Heart left ventricle (tissue), 16 donors: ENCODE measurements at regions not wholly inside any gene's neighbourhood (a gene's known extent, or its start where the extent isn't known, plus 50 kb on each side); places are given as distances from the start of the nearest gene placed in this dataset.

Source experiments
- ATAC-seq, 4 donors: fragments of 200-7000 bp; cut with Tn5 transposase; one replicate each; pipeline ENCODE4 v1.9.1; 2020 to 2022; ENCODE audit warnings: moderate library complexity in 4 of 4, mild to moderate bottlenecking in 3 of 4, moderate number of reproducible peaks in 1 of 4
- DNase-seq, 5 donors: peaks; one replicate each; pipeline ENCODE4 v3.0.0-alpha.2; 2020
- H3K27ac ChIP-seq, 12 donors: fragments of 200-600 bp; sonication (generic) in 4 of 12; one replicate each; pipeline versions ENCODE4 v1.5.0 to v1.8.0; 2016 to 2022; ENCODE audit warnings: mild to moderate bottlenecking in 2 of 12
- H3K27me3 ChIP-seq, 9 donors: fragments of 200-600 bp; sonication (generic) in 2 of 9; one replicate each; pipeline versions ENCODE4 v1.5.1 to v1.8.0; 2016 to 2022; ENCODE audit warnings: mild to moderate bottlenecking in 3 of 9
- H3K36me3 ChIP-seq, 9 donors: fragments of 200-600 bp; sonication (generic) in 2 of 9; one replicate each; pipeline versions ENCODE4 v1.5.0 to v1.8.0; 2018 to 2022; ENCODE audit warnings: mild to moderate bottlenecking in 2 of 9
- H3K4me1 ChIP-seq, 12 donors: fragments of 200-600 bp; sonication (generic) in 4 of 12; one replicate each; pipeline versions ENCODE4 v1.5.0 to v1.8.0; 2016 to 2022; ENCODE audit warnings: mild to moderate bottlenecking in 3 of 12
- H3K4me3 ChIP-seq, 12 donors: fragments of 200-600 bp; sonication (generic) in 4 of 12; one replicate each; pipeline versions ENCODE4 v1.5.0 to v1.8.0; 2017 to 2022; ENCODE audit warnings: mild to moderate bottlenecking in 9 of 12, moderate library complexity in 4 of 12
- H3K9me3 ChIP-seq, 12 donors: fragments of 200-600 bp; sonication (generic) in 4 of 12; one replicate each; pipeline versions ENCODE4 v1.5.0 to v1.8.0; 2016 to 2022; ENCODE audit warnings: mild to moderate bottlenecking in 1 of 12
- POLR2A ChIP-seq, 2 donors: fragments of 450-650 bp; IDR thresholded peaks; one replicate each; pipeline ENCODE4 v1.6.1; 2017; ENCODE audit warnings: antibody characterized with exemption in 2 of 2, mild to moderate bottlenecking in 2 of 2, moderate library complexity in 2 of 2
- WGBS, 4 donors: extraction: QIAGEN DNeasy Blood & Tissue Kit in 2 of 4; methylation state at CpG; one replicate each; pipeline versions ENCODE4 v1.1.5 to v1.1.7; 2013 to 2018; 5-methylcytosine and 5-hydroxymethylcytosine counted together
- intact Hi-C, 10 donors: fragments of 100-400 bp; cut with DNase I; formaldehyde crosslinking; loops; one replicate each; pipeline versions ENCODE4 v1.11.1 to v1.14.2; 2022
- TF ChIP-seq, protein P1 (sequence below), 12 donors: fragments of 200-600 bp; sonication (generic) in 4 of 12; IDR thresholded peaks; one replicate each; pipeline versions ENCODE4 v1.5.0 to v1.8.0; 2018 to 2022; ENCODE audit warnings: antibody characterized with exemption in 12 of 12, mild to moderate bottlenecking in 5 of 12
- donor health status: ischemic (EF 13 %, LVEDD 7.1; RV severe dilation, severe dysfunction).
- donor health status: healthy with polysubstance abuse.
- donor health status: DM: no; HTN: yes; CAD: no.
- donor health status: DM: no; HTN: no; CAD: no.
- donor health status: ischemic (EF 25% LVEDD 6.9; RV normal size, moderate dysfunction).
- donor health status: ischemic (EF 25% LVEDD 5.7; RV mildly dilated, moderate dysfunction).
- donor health status: healthy.
- donor health status: DM: yes; HTN: yes; CAD: no.
- donor health status: ischemic (EF 35%, LVEDD 5.7; RV mildly dilated, moderate dysfunction).
- donor health status: nonischemic (EF 11% LVEDD 7.7; RV severe dilation, severe dysfunction).
- donor health status: DM: yes; HTN: yes; CAD: no.
- donor health status: PGD.
- donor health status: ischemic (EF 29% LVEDD 5.4; RV normal size, mild dysfunction).
- donor health status: nonischemic (EF 23%, LVEDD 6.1; RV moderate dilation, normal function).

DNA sequence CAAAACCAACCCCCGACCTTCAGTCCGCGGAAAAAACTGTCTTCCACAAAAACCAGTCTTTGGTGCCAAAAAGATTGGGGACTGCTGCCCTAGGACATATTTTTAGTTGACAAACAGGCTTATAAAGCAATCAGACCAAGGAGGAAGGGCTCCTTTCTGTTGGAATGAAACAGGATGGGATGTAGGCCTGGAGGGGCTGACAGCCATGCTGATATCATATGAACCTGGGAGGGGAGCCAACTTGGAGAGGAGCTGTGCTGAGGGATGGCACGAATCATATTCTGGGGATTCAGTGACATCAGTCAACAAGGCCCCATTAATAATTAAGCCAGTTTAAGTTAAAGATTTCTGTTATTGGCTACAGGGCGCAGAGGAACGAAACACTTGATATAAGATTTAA is 225.4 kb upstream of the TSHZ2 start:
- Histone ChIP-seq H3K4me1 (no peaks in the 10 kb centered on the region), H3K36me3 (no peaks in the 10 kb centered on the region), H3K27ac (no peak overlapping the region), H3K27me3 (no peaks in the 10 kb centered on the region), H3K4me3 (no peak overlapping the region), H3K9me3 (no peaks in the 10 kb centered on the region)
- DNase-seq (no peak), ATAC-seq (no peak)
- 55 to 69% (median 66%) methylated on average over 6 of the region's 6 CpGs for WGBS, 4 donors
- intact Hi-C loops = loop anchor here in 1 of 10 donors (10.0 kb wide), 1 partner anchor 798 kb away; no protein-coding TSS in a partner anchor
- TF ChIP-seq, protein P1, sequence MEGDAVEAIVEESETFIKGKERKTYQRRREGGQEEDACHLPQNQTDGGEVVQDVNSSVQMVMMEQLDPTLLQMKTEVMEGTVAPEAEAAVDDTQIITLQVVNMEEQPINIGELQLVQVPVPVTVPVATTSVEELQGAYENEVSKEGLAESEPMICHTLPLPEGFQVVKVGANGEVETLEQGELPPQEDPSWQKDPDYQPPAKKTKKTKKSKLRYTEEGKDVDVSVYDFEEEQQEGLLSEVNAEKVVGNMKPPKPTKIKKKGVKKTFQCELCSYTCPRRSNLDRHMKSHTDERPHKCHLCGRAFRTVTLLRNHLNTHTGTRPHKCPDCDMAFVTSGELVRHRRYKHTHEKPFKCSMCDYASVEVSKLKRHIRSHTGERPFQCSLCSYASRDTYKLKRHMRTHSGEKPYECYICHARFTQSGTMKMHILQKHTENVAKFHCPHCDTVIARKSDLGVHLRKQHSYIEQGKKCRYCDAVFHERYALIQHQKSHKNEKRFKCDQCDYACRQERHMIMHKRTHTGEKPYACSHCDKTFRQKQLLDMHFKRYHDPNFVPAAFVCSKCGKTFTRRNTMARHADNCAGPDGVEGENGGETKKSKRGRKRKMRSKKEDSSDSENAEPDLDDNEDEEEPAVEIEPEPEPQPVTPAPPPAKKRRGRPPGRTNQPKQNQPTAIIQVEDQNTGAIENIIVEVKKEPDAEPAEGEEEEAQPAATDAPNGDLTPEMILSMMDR (IDR thresholded peaks at IDR 0.05) = no peak

DNA sequence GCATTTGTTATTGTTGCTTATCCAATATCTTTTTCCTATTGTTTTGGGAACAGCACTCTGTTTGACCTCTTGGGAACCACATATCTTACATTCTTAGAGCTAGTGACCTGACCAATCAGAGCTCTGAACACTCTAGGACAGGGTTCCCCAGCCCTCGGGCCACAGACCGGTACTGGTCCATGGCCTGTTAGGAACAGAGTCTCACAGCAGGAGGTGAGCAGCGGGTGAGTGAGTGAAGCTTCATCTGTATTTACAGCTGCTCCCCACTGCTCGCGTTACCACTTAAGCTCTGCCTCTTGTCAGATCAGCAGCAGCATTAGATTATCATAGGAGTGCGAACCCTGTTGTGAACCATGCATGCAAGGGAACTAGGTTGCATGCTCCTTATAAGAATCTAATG is 226.0 kb upstream of the TSHZ2 start:
- Histone ChIP-seq H3K27me3 (no peaks in the 10 kb centered on the region), H3K9me3 (no peaks in the 10 kb centered on the region), H3K27ac (no peak overlapping the region), H3K36me3 (no peaks in the 10 kb centered on the region), H3K4me3 (no peak overlapping the region), H3K4me1 (no peaks in the 10 kb centered on the region)
- 56 to 76% (median 67%) methylated on average over 6 of the region's 6 CpGs for WGBS, 4 donors
- no peak for DNase-seq
- no peak for ATAC-seq
- TF ChIP-seq, protein P1 (IDR thresholded peaks at IDR 0.05) = no peak
- no peak for TF ChIP-seq POLR2A (IDR thresholded peaks at IDR 0.05)
- intact Hi-C loops = loop anchor here in 1 of 10 donors (10.0 kb wide), 1 partner anchor 799 kb away; no protein-coding TSS in a partner anchor

DNA sequence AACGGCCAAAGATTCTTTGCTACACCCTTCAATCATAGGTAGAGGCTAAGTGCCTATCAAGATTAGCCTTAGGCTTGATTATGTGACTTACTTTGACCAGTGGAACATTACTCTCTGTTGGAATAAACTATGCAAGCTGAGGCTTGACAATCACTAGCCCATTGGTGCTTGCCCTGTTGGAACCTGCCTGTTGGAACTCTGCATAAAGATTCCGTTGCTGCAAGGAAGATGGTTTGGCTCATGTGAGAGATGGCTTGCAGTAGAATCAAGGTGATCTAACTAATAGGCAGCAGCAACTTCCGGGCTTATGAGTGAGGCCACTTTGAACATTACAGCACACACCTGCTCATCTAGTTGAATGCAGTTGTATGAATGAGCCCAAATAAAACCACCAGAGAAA is 227.7 kb upstream of the TSHZ2 start:
- no peak for ATAC-seq
- Histone ChIP-seq H3K27me3 (no peaks in the 10 kb centered on the region), H3K4me3 (no peak overlapping the region)

DNA sequence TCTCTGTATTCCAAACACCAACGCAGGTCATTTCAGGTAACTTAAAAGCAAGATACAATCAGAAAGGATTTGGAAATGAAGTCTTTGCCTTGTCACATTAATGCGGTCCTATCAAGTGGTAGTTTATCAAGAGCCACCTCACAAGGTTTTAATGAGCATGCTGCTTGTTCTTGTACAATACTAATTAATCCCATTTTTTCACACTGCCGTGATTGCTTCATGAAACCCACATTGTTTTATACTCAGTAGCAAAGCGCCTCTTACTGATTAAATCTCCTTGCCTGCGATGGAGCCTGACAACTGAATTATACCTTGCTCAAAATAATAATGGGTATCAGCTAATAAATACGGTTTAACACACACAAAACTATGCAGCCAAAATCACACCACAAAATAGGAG is 234.1 kb upstream of the TSHZ2 start:
- DNase-seq (no peak), ATAC-seq (no peak)
- intact Hi-C loops = no loop called here
- Histone ChIP-seq H3K27ac (no peak overlapping the region), H3K9me3 (no peaks in the 10 kb centered on the region), H3K4me3 (no peak overlapping the region), H3K4me1 (no peaks in the 10 kb centered on the region), H3K27me3 (no peaks in the 10 kb centered on the region), H3K36me3 (no peaks in the 10 kb centered on the region)
- WGBS, 4 donors = 86 to 89% (median 88%) methylated on average over 6 of the region's 6 CpGs
- TF ChIP-seq, protein P1 (IDR thresholded peaks at IDR 0.05) = no peak
- no peak for TF ChIP-seq POLR2A (IDR thresholded peaks at IDR 0.05)

More for the DNA sequence above, 227.7 kb upstream of the TSHZ2 start:
- no peaks in the 10 kb centered on the region for H3K9me3 ChIP-seq
- no peak for DNase-seq
- H3K4me1 ChIP-seq = no peaks in the 10 kb centered on the region
- WGBS, 4 donors = 72 to 83% (median 80%) methylated on average over 3 of the region's 3 CpGs
- intact Hi-C loops = loop anchor here in 1 of 10 donors (10.0 kb wide), 1 partner anchor 800 kb away; no protein-coding TSS in a partner anchor
- TF ChIP-seq, protein P1 (IDR thresholded peaks at IDR 0.05) = no peak
- no peak for TF ChIP-seq POLR2A (IDR thresholded peaks at IDR 0.05)
- no peaks in the 10 kb centered on the region for H3K36me3 ChIP-seq
- H3K27ac ChIP-seq = no peak overlapping the region
